ENCODE measurements at regions not wholly inside any gene's neighbourhood (a gene's known extent, or its start where the extent isn't known, plus 50 kb on each side); places are given as distances from the start of the nearest gene placed in this dataset.
"Not testable (repeated sequence)": the region's sequence is repeated elsewhere in the genome, so short reads cannot be mapped to it uniquely, and the experiment has no call there.

DNA sequence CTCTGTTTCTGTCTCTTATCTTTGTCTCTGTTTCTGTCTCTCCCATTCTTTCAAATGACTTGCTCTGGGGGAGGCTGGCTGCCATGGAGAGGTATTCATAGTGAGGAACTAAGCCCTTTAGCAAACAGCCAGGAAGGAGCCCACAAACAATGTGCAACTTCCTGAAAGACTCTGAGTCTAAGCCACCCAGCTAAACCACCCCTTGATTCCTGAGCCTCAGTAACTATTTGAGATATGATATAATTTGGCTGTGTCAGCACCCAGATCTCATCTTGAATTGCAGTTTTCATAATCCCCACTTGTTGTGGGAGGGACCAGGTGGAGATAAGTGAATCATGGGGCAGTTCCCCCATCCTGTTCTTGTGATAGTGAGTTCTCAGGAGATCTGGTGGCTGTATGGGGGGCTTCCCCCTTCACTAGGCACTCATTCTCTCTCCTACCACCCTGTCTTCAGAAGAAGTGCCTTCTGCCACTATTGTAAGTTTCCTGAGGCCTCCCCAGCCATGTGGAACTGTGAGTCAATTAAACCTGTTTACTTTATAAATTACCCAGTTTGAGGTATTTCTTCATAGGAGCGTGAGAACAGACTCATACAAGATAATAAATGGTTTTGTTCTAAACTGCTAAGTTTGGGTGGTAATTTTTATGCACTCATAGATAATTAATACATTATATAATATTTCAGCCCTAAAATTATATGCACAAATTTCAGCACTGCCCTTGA lies 121.2 kb upstream of the FOXP2 start:
- no peak for DNase-seq (ENCODE audit: low spot score)

DNA sequence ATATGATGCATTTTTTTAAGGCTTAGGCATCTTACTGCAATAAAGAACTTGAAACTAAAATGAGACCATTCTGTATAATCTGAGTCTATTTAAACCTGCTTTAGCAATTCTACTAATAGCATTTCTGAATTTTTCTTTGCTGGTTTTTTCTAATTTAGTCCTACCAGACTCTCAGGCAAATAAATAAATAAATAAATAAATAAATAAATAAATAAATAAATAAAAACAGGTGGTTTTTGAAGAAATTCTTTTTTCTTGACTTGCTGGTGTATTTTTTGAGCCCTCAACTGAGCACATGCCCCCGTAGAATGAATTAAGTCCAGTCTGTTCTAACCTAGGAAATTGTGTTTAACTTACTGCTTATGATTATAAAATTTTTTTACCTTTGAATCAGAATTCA lies 134.7 kb upstream of the FOXP2 start:
- no peak for DNase-seq (ENCODE audit: low spot score)

DNA sequence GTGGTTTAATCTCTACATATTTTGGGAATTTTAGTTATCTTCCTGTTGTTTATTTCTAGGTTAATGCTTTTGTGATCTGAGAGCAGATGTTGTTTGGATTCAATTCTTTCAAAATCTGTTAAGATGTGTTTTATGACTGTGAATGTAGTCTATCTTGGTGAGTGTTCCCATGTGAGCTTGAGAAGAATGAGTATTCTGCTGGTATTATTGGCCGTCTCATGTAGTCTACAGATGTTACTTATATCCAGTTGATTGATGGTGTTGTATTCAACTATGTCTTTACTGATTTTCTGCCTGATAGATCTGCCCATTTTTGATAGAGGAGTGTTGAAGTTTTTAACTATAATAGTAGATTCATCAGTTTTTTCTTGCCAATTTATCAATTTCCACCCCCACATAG lies 141.4 kb upstream of the FOXP2 start:
- DNase-seq (ENCODE audit: low spot score): no peak

DNA sequence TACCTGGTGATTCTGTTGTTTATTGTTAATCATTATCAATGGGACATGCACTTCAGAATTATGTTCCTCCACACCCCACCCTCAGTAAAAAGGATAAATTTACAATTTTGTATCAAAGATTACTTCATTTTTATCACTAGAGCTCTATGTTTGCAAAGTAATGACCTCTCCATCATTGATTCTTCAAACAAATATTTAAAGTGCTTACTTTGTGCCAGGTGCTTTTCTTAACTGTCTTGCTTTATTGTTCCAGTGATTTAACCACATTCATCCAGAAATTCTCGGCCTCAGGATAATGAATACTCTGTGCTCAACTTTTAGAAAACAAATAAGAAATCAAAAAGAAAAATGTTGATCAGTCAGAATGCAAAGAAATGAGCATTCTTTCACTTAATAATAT lies 144.9 kb upstream of the FOXP2 start:
- no peak for DNase-seq (ENCODE audit: low spot score)

DNA sequence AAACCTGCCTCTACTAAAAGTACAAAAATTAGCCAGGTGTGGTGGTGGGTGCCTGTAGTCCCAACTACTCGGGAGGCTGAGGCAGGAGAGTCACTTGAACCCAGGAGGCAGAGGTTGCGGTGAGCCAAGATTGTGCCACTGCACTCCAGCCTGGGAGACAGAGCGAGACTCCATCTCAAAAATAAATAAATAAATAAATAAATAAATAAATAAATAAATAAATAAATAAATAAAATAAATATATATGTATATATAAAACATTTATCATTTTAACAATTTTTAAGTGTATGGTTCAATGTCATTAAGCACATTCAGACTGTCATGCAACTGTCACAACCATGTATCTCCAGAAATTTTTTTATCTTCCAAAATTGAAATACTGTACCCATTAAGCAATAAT lies 147.1 kb upstream of the FOXP2 start:
- DNase-seq (ENCODE audit: low spot score): not testable (repeated sequence)

DNA sequence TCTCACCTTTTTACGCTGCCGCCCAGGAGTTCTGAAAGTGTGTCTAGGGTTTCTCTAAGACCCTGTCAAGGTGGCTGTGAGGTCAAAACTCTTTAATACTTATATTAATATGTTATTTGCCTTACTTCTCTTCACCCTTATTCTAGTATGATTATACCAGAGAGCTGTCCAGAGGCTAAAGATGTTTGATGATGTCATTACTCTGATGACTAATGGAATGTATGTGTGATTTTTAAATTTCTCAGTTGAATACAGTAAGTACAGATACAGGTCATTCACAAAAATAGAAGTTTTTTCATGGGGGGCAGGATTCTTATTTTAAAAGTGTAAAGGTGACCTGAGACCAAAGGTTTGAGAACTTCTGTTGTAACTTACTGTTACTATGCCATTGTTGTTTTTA lies 150.6 kb upstream of the FOXP2 start:
- DNase-seq (ENCODE audit: low spot score): no peak

DNA sequence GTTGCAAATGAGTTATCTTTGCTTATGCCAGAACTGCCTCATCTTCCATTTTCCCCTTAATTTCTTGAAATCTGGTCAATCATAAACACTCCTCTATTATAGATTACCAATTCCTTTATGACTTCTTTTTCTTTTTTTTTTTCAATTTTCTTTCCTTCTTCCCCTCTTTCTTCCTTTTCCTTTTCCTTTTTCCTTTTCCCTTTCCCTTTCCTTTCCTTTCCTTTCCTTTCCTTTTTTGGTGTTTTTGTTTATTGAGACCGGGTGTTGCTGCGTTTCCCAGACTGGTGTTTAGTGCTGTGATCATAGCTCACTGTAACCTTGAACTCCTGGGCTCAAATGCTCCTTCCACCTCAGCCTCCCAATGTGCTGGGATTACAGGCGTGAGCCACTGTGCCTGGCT lies 151.4 kb upstream of the FOXP2 start:
- no peak for DNase-seq (ENCODE audit: low spot score)

DNA sequence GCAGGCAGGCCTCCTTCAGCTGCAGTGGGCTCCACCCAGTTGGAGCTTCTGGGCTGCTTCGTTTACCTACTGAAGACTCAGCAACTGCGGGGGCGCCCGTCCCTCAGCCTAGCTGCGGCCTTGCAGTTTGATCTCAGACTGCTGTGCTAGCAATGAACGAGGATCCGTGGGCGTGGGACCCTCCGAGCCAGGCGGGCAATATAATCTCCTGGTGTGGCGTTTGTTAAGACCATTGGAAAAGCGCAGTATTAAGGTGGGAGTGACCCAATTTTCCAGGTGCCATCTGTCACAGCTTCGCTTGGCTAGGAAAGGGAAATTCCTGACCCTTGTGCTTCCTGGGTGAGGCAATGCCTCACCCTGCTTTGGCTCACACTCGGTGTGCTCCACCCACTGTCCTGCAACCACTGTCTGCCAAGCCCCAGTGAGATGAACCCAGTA lies 159.2 kb upstream of the FOXP2 start:
- DNase-seq (ENCODE audit: low spot score): no peak

DNA sequence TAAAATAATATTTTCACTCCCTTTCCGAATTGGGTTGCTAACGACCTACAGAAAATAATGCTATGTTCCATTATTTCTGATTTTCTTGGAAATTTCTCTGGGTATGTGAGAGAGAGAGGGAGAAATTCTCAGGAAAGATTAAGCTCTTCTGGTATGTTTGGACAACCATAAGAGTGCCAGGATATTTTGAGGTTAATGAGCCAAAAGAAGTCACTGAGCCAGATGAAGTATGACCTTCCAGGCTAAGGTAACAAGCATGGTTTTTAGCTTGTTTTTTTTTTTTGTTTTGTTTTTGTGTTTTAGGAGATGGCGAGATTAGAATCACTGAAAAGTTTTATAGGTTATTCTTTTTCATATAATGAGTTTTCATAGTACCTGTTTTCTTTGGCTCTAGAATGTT lies 171.0 kb upstream of the FOXP2 start:
- no peak for DNase-seq (ENCODE audit: low spot score)

DNA sequence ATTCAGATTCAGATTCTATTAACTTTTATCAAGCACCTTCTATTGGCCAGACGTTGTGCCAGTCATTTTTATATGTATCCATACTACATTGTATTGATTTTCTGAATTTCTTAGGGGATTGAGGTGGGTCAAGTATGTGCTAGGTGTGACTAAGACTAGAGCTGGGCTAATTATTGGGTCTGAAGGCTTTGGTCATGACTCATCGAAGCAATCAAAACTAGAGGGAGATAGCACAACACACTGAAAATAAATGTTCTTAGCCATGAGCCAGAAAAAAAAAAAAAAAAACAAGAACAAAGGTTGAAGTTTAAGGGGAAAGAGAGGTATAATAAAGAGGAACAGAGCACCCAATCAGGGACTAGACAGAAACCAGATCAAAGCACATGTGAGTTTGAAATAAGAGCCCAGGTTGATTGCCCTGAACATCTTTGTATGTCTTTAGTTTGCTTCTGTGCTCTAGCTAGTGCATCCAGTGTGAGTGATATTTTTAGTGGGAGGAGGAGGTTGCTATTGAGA lies 171.6 kb upstream of the FOXP2 start:
- DNase-seq (ENCODE audit: low spot score): no peak

DNA sequence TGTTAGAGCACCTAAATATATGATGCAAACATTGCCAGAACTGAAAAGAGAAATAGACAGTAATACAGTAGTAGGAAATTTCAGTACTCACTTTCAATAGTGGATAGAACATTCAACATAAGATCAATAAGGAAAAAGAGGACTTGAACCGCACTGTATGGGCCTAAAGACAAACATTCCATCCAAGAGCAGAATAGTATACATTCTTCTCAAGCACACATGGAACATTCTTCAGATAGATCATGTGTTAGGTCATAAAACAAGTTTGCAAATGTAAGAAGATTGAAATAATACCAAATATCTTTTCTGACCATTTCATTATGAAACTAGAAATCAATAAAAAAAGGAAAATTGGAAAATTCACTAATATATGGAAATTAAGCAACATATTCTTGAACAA lies 185.4 kb upstream of the FOXP2 start:
- DNase-seq (ENCODE audit: low spot score): no peak

DNA sequence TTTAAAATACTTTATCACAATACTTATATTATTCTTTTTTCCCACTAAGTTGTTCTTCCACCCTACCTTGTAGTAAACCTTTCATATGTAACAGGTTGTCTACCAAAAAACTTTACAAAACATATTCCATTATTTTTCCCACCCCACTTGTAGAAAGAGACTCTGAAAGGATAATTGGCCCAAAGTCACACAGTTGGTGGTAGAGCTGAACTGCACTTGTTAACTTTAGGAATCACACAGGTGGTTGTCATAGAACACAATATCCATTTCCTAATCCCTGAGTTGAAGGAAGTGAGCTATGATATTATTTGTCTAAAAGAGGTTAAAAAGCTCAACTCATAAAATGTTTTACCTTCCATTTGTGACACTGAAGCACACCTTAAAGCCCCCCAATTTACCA lies 188.8 kb upstream of the FOXP2 start:
- no peak for DNase-seq (ENCODE audit: low spot score)

DNA sequence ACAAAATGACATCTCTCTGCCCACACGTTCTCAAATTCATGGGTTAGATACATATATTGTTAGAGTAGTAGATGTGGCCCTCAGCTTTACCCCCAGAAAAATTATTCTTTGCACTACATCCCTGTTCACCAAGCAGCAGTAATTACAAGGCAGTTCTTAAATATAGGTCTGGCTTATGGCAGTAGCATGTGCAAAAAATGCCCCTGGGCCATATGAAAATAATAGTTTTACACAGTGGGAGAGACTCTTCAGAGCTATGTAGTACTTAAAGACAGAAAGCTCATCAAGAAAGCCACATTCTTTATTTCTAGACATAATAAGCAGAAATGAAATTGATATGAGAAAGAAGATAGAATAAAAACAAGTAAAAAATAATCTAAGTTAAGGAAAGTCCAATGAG lies 196.3 kb upstream of the FOXP2 start:
- no peak for DNase-seq (ENCODE audit: low spot score)

DNA sequence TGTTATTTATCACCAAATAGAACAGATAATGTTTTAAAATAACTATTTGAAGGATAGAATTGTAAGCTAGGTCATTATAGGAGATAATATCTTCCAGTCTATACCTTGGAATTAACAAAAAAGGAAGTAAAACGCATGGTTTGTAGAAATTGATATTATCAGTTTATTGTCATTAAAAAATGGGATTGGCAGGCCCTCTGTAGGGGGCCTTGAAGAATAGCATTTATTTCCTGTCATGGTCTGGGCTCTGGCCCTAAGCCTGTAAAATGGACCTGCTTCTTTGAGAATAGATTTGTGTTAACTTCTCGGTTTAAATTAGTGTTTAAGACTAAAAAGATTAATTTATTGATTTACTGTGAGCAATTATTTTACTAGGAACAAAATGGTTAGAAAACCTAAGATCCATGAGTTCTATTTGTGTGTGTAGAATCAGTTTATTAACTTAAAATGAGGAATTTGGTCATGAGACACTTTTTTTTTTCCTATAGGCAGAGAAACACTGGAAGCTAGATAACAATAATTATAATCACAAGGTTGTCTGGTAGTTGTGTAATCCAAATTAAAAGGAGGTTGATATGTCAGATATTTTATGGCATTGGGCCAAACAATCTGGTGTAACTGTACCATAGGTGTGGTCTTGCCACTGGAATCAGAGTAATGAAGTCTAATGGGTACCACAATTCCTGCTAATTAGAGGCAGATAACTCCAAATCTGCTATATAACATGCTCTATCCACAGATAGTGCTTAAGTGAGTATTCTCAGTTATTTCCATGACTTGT lies 197.4 kb upstream of the FOXP2 start:
- no peak for DNase-seq (ENCODE audit: low spot score)

DNA sequence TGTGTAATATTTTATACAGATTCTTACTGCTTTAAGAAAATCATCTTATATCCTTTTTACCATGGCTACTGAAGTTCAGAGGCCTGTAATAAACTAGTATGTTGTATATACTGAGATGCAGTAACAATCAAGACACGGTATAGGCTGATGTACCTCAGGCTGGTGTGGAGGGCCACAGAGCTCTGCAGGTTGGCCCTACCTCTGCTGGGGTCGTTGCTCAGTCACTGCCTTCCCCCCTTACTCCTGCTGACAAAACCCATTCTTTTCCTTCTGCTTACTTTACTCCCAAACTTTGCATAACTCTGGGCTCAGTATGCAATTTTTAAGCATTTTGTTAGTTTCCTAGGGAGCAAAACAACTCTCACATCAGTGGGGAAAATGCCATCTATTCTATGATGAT lies 200.1 kb upstream of the FOXP2 start:
- no peak for DNase-seq (ENCODE audit: low spot score)

DNA sequence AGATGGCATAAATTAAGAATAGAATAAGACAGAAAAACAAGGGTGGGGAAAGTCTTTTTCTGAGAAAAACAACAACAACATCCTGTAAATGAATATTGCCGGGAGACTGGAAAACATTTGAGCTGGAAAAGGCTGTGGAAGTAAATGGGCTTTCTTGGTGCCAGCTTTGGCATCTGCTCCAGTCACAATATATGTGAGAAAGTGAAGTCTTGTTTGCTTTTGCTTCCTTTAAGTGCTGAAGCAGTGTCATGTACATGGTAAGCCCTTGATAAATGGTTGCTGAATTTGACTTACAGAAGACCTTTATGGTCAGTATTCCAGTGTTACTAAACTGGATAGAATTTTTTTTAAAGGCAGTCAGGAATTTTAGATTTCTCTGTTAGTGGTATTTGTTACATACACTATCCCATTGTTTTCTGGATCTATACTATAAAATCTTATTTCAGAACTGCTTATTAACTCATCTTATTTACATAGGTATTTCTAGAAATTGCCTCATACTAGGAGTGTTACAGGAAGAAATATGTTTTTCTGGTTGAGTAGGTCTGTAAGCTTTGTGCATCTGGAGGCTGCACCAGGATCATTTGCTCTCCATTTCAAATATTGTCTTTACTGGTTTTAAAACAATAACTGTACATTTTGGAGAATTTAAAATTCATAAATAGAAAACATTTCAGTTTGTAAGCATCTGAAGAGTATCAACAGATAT lies 201.7 kb upstream of the FOXP2 start:
- DNase-seq (ENCODE audit: low spot score): no peak

DNA sequence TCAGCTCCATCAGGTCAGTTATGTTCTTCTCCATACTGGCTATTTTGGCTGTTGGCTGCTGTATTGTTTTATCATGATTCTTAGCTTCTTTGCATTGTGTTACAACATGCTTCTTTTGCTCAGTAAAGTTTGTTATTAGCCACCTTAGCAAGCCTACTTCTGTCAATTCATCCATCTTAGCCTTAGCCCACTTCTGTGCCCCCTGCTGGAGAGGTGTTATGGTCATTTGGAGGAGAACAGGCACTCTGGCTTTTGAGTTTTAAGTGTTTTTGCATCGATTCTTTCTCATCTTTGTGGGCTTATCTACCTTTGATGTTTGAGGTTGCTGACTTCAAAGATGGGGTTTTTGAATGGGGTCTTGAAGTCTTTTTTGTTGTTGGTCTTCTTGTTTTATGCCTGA lies 204.6 kb upstream of the FOXP2 start:
- DNase-seq (ENCODE audit: low spot score): no peak

DNA sequence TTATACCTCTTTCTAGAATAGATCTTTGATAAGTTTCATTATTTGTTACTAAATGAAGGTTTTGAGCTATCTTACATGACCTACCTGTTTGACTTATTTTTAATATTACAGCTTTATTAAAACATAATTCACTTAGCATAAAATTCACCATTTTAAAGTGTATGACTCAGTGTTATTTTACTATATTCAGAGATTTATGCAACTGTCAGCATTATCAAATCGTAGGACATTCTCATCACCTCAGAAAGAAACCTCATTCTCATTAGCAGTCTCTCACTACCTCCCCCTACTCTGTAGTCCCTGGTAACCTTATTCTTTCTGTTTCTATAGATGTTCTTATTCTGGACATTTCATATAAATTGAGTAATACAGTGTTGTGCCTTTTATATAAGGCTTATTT lies 207.9 kb upstream of the FOXP2 start:
- no peak for DNase-seq (ENCODE audit: low spot score)

DNA sequence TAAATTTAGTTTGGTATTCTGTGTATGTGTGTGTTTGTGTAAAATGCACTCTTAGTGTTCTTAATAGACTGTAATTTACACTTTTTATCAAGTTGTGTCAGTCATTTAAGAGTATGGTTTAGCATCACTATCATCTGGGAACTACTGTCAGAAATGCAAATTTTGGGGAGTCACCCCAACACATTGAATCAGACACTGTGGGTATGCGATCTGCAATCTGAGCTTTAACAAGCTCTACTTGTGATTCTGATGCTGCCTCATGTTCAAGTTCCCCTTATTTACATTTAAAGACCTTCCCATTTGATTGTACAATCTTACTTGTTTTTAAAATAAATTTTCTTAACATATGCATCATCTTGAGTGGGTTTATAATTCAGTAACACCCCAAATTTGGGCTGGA lies 218.1 kb upstream of the FOXP2 start:
- DNase-seq (ENCODE audit: low spot score): no peak

DNA sequence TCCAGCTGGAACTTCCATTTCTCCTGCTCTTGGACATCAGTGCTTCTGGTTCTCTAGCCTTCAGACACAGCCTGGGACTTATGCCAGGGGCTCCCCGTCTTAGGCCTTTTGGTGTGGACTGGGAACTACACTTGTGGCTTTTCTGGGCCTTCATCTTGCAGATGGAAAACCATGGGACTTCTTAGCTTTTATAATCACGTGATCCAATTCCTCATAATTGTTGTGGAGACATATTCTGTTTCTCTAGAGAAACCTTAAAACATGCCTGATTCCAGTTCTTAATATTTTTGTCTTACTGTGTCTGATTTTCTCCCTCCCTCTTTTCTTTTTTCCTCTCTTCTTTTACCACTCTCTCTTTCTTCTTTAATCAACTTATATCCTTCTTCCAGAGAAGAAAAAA lies 224.2 kb upstream of the FOXP2 start:
- no peak for DNase-seq (ENCODE audit: low spot score)

DNA sequence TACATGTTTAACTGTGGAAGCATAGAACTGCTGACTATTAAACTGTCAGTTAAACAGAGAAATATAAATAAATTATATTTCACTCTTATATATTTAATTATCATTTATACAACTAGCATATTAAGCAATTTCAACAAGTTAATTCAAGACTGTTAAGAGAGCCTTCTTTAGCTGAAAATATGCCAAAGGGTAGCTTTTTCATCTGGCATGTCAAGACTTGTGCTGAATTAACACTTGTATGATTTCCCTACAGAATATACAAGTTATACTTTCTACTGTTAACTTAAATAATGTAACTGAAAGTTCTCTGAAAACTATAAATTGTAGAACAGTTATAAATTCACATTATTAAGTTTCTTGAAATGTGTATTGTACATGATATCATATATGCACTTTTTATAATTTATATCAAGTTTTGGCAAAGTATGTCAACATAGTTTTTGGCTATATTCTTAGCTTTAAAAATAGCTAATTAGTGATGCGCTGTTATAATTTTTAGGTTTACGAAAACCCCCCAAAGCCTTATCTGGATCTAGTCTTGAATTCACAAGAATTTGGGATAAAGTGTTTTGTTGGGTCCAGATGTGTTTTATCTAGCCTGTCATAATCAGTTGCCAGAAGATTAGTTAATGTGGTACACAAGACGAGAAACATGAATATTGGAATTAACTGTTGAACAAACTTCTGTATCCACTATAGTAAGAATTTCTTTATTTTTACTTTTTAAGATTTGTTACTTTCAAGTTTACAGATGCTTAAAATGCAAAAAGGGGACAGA lies 231.1 kb upstream of the FOXP2 start:
- DNase-seq (ENCODE audit: low spot score): no peak

DNA sequence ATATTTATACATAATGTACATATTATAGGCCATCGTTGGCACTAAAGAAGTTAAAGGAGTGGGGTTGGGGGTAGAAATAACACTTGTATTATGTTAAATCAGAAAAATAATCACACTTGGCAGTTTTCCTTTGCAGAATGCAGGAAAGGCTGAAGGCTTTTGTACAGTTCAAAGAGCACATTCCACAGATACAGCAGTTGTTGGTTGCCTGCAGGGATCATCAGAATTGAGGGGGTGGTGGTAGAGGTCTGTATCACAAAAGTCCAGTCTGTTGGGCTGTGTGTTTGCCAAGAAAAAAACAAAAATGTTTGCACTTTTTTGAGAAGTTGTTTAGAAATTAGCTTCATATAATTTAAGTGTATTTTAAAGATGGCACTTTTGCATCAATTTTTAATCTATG lies 231.8 kb upstream of the FOXP2 start:
- no peak for DNase-seq (ENCODE audit: low spot score)

Measured in mucosa of gallbladder (tissue), 1 donor.